GM12892 (cell line): ENCODE measurements at regions not wholly inside any gene's neighbourhood (a gene's known extent, or its start where the extent isn't known, plus 50 kb on each side); places are given as distances from the start of the nearest gene placed in this dataset.
"Not testable (repeated sequence)": the region's sequence is repeated elsewhere in the genome, so short reads cannot be mapped to it uniquely, and the experiment has no call there.

ENCODE experiments used
- POLR2A ChIP-seq: IDR thresholded peaks from 2 replicates; pipeline ENCODE4 v1.6.1; 2011; ENCODE audit warnings: low read depth, low read length, control low read depth
- POLR2AphosphoS5 ChIP-seq: IDR thresholded peaks from 2 replicates; pipeline ENCODE4 v1.6.1; 2011; ENCODE audit warnings: low read depth, low read length, control low read depth
- TAF1 ChIP-seq: IDR thresholded peaks from 2 replicates; pipeline ENCODE4 v1.6.1; 2011; ENCODE audit warnings: low read depth, mild to moderate bottlenecking, control low read depth, low read length, borderline replicate concordance

DNA sequence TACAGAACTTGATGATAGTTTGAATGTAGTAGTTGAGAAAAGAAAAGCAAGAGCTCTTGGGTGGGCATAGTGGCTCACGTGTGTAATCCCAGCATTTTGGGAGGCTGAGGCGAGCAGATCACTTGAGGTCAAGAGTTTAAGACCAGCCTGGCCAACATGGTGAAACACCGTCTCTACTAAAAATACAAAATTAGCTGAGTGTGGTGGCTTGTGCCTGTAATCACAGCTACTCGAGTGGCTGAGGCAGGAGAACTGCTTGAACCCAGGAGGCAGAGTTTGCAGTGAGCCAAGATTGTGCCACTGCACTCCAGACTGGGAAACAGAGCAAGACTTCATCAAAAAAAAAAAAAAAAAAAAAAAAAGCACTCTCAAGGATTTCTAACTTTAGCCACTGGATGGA is 900.2 kb upstream of the WWC1 start:
- TF ChIP-seq TAF1, POLR2A, POLR2AphosphoS5: not testable (repeated sequence)
